OCI-LY1 (cell line): ENCODE measurements at regions not wholly inside any gene's neighbourhood (a gene's known extent, or its start where the extent isn't known, plus 50 kb on each side); places are given as distances from the start of the nearest gene placed in this dataset.

Experiments used
- H2AFZ ChIP-seq: fragments of 200-600 bp; sonication (generic), shearing (Covaris generic); 2 replicates; pipeline ENCODE4 v1.6.0; 2014; ENCODE audit warnings: antibody characterized with exemption, mild to moderate bottlenecking, low read length
- H3F3A ChIP-seq: fragments of 200-600 bp; sonication (generic), shearing (Covaris generic); 2 replicates; pipeline ENCODE4 v1.6.0; 2014; ENCODE audit warnings: mild to moderate bottlenecking, antibody characterized with exemption, low read length, moderate library complexity; ENCODE audit not compliant: insufficient read depth
- H3K27ac ChIP-seq: fragments of 200-600 bp; sonication (generic); 2 replicates; pipeline ENCODE4 v1.5.1; 2014; ENCODE audit warnings: low read length, mixed run types, mild to moderate bottlenecking, low read depth; ENCODE audit not compliant: poor library complexity, severe bottlenecking
- H3K27me3 ChIP-seq: fragments of 200-600 bp; sonication (generic); 2 replicates; pipeline ENCODE4 v1.6.0; 2014; ENCODE audit warnings: antibody characterized with exemption, mild to moderate bottlenecking, low read length, moderate library complexity; ENCODE audit not compliant: insufficient read depth
- H3K36me3 ChIP-seq: fragments of 200-600 bp; sonication (generic); 2 replicates; pipeline ENCODE4 v1.6.1; 2014; ENCODE audit warnings: mild to moderate bottlenecking, antibody characterized with exemption, low read length, moderate library complexity, mixed read lengths; ENCODE audit not compliant: insufficient read depth
- H3K4me1 ChIP-seq: fragments of 200-600 bp; sonication (generic); 2 replicates; pipeline ENCODE4 v1.5.1; 2014; ENCODE audit warnings: mild to moderate bottlenecking, low read length, moderate library complexity; ENCODE audit not compliant: insufficient read depth, severe bottlenecking
- H3K4me2 ChIP-seq: fragments of 200-600 bp; sonication (generic), shearing (Covaris generic); 2 replicates; pipeline ENCODE4 v1.6.1; 2014; ENCODE audit warnings: low read length
- H3K4me3 ChIP-seq: fragments of 200-600 bp; sonication (generic); 2 replicates; pipeline ENCODE4 v1.5.1; 2014; ENCODE audit warnings: low read length, low read depth, mild to moderate bottlenecking, mixed read lengths; ENCODE audit not compliant: poor library complexity, severe bottlenecking
- H3K79me2 ChIP-seq: fragments of 200-600 bp; shearing (Covaris generic); 2 replicates; pipeline ENCODE4 v1.6.1; 2016; ENCODE audit warnings: mixed run types, low read length, mixed read lengths; ENCODE audit not compliant: insufficient read depth
- H3K9ac ChIP-seq: fragments of 200-600 bp; sonication (generic), shearing (Covaris generic); 2 replicates; pipeline ENCODE4 v1.6.1; 2014; ENCODE audit warnings: mild to moderate bottlenecking, low read length, mixed read lengths
- H3K9me2 ChIP-seq: fragments of 200-600 bp; sonication (generic), shearing (Covaris generic); 2 replicates; pipeline ENCODE4 v1.6.1; 2014; ENCODE audit warnings: low read depth, mild to moderate bottlenecking, low read length, mixed read lengths
- H3K9me3 ChIP-seq: fragments of 200-600 bp; shearing (Covaris generic); 2 replicates; pipeline ENCODE4 v1.6.1; 2014; ENCODE audit warnings: low read length, mixed read lengths
- H4K20me1 ChIP-seq: fragments of 200-600 bp; sonication (generic), shearing (Covaris generic); 2 replicates; pipeline ENCODE4 v1.6.0; 2016; ENCODE audit warnings: mild to moderate bottlenecking, low read length; ENCODE audit not compliant: insufficient read depth
- EZH2 ChIP-seq: fragments of 200-600 bp; sonication (generic), shearing (Covaris generic); IDR thresholded peaks from 2 replicates; pipeline ENCODE4 v1.8.0; 2017; ENCODE audit warnings: borderline replicate concordance, mixed run types, mild to moderate bottlenecking, antibody characterized with exemption, low read length, moderate library complexity, mixed read lengths
- TF ChIP-seq, protein P1 (sequence below): fragments of 200-600 bp; sonication (generic), shearing (Covaris generic); IDR thresholded peaks from 2 replicates; pipeline ENCODE4 v1.5.1; 2017; ENCODE audit warnings: mild to moderate bottlenecking, antibody characterized with exemption, low read length, moderate library complexity, mixed read lengths

DNA sequence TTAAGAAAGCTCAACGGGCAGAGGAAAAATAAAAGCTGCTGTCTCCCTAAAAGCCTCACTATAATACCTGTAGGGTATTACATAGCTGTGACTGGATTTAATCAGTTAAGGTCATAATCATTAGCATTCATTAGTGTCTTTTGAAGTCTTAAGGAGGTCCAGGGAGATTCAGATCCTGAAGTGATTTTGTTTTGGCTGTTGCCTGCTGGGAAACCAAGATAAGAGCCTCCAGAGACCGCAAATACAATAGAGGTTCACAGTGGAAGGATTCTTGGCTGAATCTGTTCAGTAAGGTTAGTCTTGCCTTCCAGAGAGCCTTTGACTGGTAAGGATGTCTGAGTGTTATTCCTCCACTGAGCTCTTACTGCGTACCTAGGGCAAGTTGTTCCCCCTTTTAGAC, 54.0 kb upstream of the TNFRSF19 start:
- no peaks in the 10 kb centered on the region for H4K20me1 ChIP-seq
- H3F3A ChIP-seq = no peaks in the 10 kb centered on the region
- no peaks in the 10 kb centered on the region for H3K4me1 ChIP-seq
- TF ChIP-seq, protein P1, sequence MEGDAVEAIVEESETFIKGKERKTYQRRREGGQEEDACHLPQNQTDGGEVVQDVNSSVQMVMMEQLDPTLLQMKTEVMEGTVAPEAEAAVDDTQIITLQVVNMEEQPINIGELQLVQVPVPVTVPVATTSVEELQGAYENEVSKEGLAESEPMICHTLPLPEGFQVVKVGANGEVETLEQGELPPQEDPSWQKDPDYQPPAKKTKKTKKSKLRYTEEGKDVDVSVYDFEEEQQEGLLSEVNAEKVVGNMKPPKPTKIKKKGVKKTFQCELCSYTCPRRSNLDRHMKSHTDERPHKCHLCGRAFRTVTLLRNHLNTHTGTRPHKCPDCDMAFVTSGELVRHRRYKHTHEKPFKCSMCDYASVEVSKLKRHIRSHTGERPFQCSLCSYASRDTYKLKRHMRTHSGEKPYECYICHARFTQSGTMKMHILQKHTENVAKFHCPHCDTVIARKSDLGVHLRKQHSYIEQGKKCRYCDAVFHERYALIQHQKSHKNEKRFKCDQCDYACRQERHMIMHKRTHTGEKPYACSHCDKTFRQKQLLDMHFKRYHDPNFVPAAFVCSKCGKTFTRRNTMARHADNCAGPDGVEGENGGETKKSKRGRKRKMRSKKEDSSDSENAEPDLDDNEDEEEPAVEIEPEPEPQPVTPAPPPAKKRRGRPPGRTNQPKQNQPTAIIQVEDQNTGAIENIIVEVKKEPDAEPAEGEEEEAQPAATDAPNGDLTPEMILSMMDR = no peak
- TF ChIP-seq EZH2 = no peak
- no peaks in the 10 kb centered on the region for H3K79me2 ChIP-seq
- no peaks in the 10 kb centered on the region for H3K9me3 ChIP-seq
- no peak overlapping the region for H3K4me2 ChIP-seq
- no peaks in the 10 kb centered on the region for H3K9me2 ChIP-seq
- H3K9ac ChIP-seq = no peak overlapping the region
- no peak overlapping the region for H2AFZ ChIP-seq
- no peak overlapping the region for H3K4me3 ChIP-seq
- H3K27ac ChIP-seq = no peak overlapping the region
- no peaks in the 10 kb centered on the region for H3K27me3 ChIP-seq
- H3K36me3 ChIP-seq = no peaks in the 10 kb centered on the region

DNA sequence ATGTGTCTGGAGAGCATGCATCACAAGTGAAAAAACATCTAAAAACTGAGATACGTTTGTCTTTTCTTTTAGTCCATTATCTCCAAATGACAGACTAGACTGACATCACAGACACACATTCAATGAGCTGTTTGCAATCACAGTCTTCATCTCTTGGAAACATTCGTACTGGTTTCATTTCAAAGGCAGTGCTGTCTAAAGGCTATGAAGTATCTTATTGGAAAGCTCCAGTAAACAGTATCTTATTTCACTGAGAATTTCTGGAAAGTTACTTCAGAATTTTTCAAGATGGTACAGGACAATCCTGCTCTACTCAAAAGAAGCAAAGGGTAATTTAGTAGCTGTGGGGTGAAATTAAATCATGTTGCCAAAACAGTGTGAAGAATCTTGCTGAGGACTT, 53.5 kb upstream of the TNFRSF19 start:
- no peak overlapping the region for H3K9ac ChIP-seq
- no peaks in the 10 kb centered on the region for H3K9me2 ChIP-seq
- no peaks in the 10 kb centered on the region for H4K20me1 ChIP-seq
- no peak overlapping the region for H2AFZ ChIP-seq
- no peak for TF ChIP-seq EZH2
- no peak overlapping the region for H3K27ac ChIP-seq
- H3F3A ChIP-seq = no peaks in the 10 kb centered on the region
- H3K9me3 ChIP-seq = no peaks in the 10 kb centered on the region
- no peaks in the 10 kb centered on the region for H3K36me3 ChIP-seq
- H3K4me1 ChIP-seq = no peaks in the 10 kb centered on the region
- H3K79me2 ChIP-seq = no peaks in the 10 kb centered on the region
- H3K4me3 ChIP-seq = no peak overlapping the region
- no peak overlapping the region for H3K4me2 ChIP-seq
- no peaks in the 10 kb centered on the region for H3K27me3 ChIP-seq

DNA sequence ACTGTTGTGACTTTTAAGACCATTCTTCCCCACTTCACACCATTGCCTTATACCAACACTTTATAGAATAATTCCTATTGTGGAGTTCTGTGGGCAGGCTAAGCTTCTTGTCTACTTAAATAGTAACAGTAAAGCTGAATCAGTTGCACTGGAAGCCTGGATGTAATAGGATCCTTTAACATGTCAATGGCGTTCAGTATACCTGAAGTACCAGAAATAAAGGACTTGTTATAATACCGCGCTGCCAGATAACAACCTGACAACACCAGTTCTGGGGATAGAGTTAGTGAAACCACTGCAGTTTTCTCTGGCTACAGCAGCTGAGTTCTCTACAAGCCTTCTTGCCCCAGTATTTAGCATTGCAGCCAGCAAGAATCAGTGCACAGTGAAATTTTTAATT, 52.0 kb upstream of the TNFRSF19 start:
- Histone ChIP-seq H3F3A (no peaks in the 10 kb centered on the region), H4K20me1 (no peaks in the 10 kb centered on the region)
- no peak for TF ChIP-seq EZH2
- TF ChIP-seq, protein P1 = no peak

More for the DNA sequence above, 52.0 kb upstream of the TNFRSF19 start:
- Histone ChIP-seq H3K27ac (no peak overlapping the region), H3K9me3 (no peaks in the 10 kb centered on the region), H2AFZ (no peak overlapping the region), H3K9me2 (no peaks in the 10 kb centered on the region), H3K27me3 (no peaks in the 10 kb centered on the region), H3K79me2 (no peaks in the 10 kb centered on the region), H3K4me2 (no peak overlapping the region), H3K4me1 (no peaks in the 10 kb centered on the region), H3K36me3 (no peaks in the 10 kb centered on the region), H3K9ac (no peak overlapping the region), H3K4me3 (no peak overlapping the region)
